ENCODE measurements at regions not wholly inside any gene's neighbourhood (a gene's known extent, or its start where the extent isn't known, plus 50 kb on each side); places are given as distances from the start of the nearest gene placed in this dataset.

DNA sequence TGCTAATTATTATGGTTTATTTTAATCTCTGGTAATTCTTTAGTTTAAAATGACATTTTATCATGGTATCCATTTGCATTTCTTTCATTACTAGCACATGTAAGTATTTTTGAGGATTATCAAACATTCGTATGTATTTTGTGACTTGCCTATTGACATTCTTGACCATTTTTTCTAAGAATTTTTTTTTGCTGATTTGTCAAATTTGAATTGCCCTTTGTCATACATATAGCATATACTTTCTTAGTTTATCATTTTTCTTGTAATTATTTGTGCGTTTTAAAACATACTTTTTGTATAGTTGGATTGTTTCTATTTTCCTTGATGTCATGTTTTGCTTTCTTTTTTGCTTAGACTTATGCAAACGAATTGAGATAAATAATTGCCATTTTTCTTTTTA lies 358.5 kb upstream of the RBMS3 start:
- TF ChIP-seq GATA3 (IDR thresholded peaks at IDR 0.05; ENCODE audit: low read depth, low read length), result no peak
- TF ChIP-seq GATA2 (IDR thresholded peaks at IDR 0.05; ENCODE audit: low read depth, low read length), result no peak

All from SH-SY5Y (cell line).